IPS-18a (cell line): ENCODE measurements at regions not wholly inside any gene's neighbourhood (a gene's known extent, or its start where the extent isn't known, plus 50 kb on each side); places are given as distances from the start of the nearest gene placed in this dataset.
"Not testable (repeated sequence)": the region's sequence is repeated elsewhere in the genome, so short reads cannot be mapped to it uniquely, and the experiment has no call there.

Source experiments
- H3K27ac ChIP-seq: one replicate; pipeline ENCODE4 v1.5.1; 2013; ENCODE audit warnings: low read length
- H3K27me3 ChIP-seq: one replicate; pipeline ENCODE4 v1.6.1; 2013; ENCODE audit warnings: mild to moderate bottlenecking, low read length; ENCODE audit not compliant: control insufficient read depth, insufficient read depth
- H3K36me3 ChIP-seq: one replicate; pipeline ENCODE4 v1.6.1; 2013; ENCODE audit warnings: low read depth, low read length; ENCODE audit not compliant: control insufficient read depth
- H3K4me1 ChIP-seq: one replicate; pipeline ENCODE4 v1.6.1; 2013; ENCODE audit warnings: low read depth, low read length; ENCODE audit not compliant: control insufficient read depth
- H3K4me3 ChIP-seq: one replicate; pipeline ENCODE4 v1.5.1; 2013; ENCODE audit warnings: low read length
- H3K9ac ChIP-seq: one replicate; pipeline ENCODE4 v1.6.1; 2013; ENCODE audit warnings: mild to moderate bottlenecking, low read length, moderate library complexity
- H3K9me3 ChIP-seq: one replicate; pipeline ENCODE4 v1.6.1; 2013; ENCODE audit warnings: low read depth, low read length; ENCODE audit not compliant: control insufficient read depth

GRCh38 chr10:9339716-9340115 is 1285.2 kb downstream of the GATA3 start:
- Histone ChIP-seq H3K4me1 (peaks cover 3% of the 10 kb centered on the region), H3K27me3 (no peaks in the 10 kb centered on the region), H3K36me3 (no peaks in the 10 kb centered on the region), H3K27ac (no peak overlapping the region), H3K9ac (no peak overlapping the region), H3K4me3 (no peak overlapping the region), H3K9me3 (no peaks in the 10 kb centered on the region)

DNA sequence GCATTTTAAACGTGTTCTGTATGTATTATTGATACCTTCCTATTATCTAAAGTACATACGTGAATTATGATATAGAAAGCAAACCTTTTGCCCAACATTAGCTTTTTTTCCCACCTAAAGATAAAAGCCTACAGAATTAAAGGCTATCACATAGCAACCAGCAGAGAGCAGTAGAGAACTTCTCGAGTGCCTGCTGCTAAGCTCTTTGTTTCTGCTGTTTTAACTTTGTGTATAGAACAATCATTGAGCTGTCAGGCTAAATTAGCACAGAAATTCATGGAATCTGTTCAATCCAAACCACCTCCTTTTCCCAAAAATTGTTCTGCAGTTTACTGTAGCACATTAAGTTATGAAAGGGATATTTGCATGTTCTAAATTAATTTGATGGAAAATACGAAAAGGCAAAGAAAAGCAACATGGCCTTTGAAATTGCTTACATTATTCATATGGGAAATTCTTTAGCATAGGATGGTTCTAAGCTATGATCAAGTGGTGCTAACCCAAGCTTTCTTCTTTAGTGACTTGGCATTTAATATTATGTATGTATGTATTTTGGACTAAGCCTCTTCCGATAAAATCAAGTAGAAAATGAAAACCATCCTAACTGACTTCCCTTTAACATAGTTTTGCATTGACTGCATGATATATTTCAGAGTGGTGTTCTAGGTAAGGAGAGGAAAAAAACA is 1288.5 kb downstream of the GATA3 start:
- Histone ChIP-seq H3K36me3 (no peaks in the 10 kb centered on the region), H3K9me3 (no peaks in the 10 kb centered on the region)

GRCh38 chr10:9347933-9348332 is 1293.4 kb downstream of the GATA3 start:
- not testable (repeated sequence) for H3K27me3 ChIP-seq, H3K9me3 ChIP-seq, H3K4me1 ChIP-seq, H3K4me3 ChIP-seq, H3K27ac ChIP-seq, H3K36me3 ChIP-seq, H3K9ac ChIP-seq

More for the DNA sequence above, 1288.5 kb downstream of the GATA3 start:
- no peak overlapping the region for H3K9ac ChIP-seq
- peaks cover 3% of the 10 kb centered on the region for H3K4me1 ChIP-seq
- H3K27me3 ChIP-seq: no peaks in the 10 kb centered on the region
- no peak overlapping the region for H3K27ac ChIP-seq
- H3K4me3 ChIP-seq: no peak overlapping the region

DNA sequence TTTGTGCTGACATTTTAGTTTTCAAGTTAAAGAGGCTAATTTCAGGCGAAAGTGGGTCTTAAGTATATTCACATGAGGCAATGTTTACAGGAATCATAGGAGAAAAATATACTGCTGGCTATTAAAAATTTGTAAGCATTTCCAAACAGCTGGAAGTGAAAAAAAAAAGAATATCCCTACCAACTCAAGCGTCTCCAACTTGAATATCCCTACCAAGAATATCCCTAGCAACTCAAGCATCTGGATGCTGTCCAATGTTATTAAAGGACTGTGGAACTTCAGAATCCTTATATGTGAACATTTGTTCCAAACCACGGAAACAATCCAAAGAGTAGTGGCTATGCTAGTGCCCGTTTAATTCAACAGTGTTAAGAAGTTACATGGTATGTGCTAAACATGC is 1303.0 kb downstream of the GATA3 start:
- Histone ChIP-seq H3K27me3 (no peaks in the 10 kb centered on the region), H3K4me3 (no peak overlapping the region), H3K9ac (no peak overlapping the region), H3K27ac (no peak overlapping the region), H3K4me1 (no peaks in the 10 kb centered on the region), H3K9me3 (no peaks in the 10 kb centered on the region), H3K36me3 (no peaks in the 10 kb centered on the region)

DNA sequence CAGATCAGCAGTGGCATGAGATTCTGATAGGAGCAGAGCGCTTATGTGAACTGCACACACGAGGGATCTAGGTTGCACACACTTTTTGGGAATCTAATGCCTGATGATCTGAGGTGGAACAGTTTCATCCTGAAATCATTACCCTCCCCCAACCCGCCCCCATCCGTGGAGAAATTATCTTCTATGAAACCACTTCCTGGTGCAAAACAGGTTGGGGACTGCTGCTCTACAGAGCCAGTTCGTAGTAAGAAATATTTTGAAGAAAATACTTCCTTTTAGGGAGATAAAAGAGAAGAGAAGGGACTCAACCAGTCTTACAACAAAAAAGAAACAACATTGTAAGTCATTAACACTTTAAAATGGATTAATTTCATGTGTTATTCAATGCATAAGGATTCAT is 1308.2 kb downstream of the GATA3 start:
- Histone ChIP-seq H3K9me3 (no peaks in the 10 kb centered on the region), H3K27me3 (no peaks in the 10 kb centered on the region)

DNA sequence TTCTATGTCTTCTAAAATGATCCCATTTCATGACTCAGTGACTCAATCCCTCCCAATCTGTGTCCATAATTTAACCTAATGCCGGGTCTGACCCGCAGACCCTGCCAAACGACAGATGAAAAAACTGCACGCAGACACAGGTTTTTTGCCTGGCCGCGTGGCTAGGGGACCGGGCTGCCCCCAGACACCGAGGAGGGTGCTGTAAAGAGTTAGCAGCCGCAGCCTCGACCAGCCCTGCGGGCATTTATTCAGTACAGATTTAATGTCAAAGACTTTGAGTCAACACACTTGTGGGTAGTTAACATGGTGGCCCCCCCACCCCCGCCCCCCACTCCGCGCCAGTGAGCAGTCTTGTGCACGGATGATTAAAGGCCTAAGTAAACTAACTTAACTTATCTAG is 1324.7 kb downstream of the GATA3 start:
- H3K4me3 ChIP-seq: no peak overlapping the region
- no peaks in the 10 kb centered on the region for H3K9me3 ChIP-seq
- H3K36me3 ChIP-seq: no peaks in the 10 kb centered on the region
- H3K27me3 ChIP-seq: no peaks in the 10 kb centered on the region
- H3K4me1 ChIP-seq: no peaks in the 10 kb centered on the region
- H3K27ac ChIP-seq: no peak overlapping the region
- no peak overlapping the region for H3K9ac ChIP-seq

More for the DNA sequence above, 1308.2 kb downstream of the GATA3 start:
- Histone ChIP-seq H3K4me1 (no peaks in the 10 kb centered on the region), H3K9ac (no peak overlapping the region), H3K4me3 (no peak overlapping the region), H3K36me3 (no peaks in the 10 kb centered on the region), H3K27ac (no peak overlapping the region)

- H3K9ac ChIP-seq: no peak overlapping the region
- no peak overlapping the region for H3K27ac ChIP-seq
- H3K36me3 ChIP-seq: no peaks in the 10 kb centered on the region
- no peak overlapping the region for H3K4me3 ChIP-seq
- no peaks in the 10 kb centered on the region for H3K27me3 ChIP-seq
- H3K4me1 ChIP-seq: no peaks in the 10 kb centered on the region
- no peaks in the 10 kb centered on the region for H3K9me3 ChIP-seq
Observed at GRCh38 chr10:9381733-9382532, 1327.4 kb downstream of the GATA3 start.

DNA sequence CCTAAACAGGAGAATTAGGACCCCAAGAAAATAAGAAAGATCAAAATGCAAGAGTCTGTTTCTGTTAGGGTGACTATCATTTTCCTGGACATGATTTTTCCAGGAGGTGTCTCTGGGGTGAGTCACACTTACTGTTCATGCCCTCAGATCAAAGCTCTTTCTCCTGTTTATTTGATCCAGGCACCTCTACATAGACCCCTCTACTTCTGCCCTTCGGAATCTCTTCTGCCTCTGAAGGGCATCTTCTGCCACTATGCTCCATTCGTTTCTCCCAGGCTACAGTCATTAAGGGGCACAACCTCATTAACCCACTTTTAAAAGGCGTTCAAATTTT is 1328.0 kb downstream of the GATA3 start:
- no peak overlapping the region for H3K27ac ChIP-seq
- H3K4me1 ChIP-seq: no peaks in the 10 kb centered on the region
- no peaks in the 10 kb centered on the region for H3K9me3 ChIP-seq
- no peaks in the 10 kb centered on the region for H3K36me3 ChIP-seq
- H3K4me3 ChIP-seq: no peak overlapping the region
- no peaks in the 10 kb centered on the region for H3K27me3 ChIP-seq
- H3K9ac ChIP-seq: no peak overlapping the region

GRCh38 chr10:9390516-9390915 is 1336.0 kb downstream of the GATA3 start:
- no peaks in the 10 kb centered on the region for H3K9me3 ChIP-seq

DNA sequence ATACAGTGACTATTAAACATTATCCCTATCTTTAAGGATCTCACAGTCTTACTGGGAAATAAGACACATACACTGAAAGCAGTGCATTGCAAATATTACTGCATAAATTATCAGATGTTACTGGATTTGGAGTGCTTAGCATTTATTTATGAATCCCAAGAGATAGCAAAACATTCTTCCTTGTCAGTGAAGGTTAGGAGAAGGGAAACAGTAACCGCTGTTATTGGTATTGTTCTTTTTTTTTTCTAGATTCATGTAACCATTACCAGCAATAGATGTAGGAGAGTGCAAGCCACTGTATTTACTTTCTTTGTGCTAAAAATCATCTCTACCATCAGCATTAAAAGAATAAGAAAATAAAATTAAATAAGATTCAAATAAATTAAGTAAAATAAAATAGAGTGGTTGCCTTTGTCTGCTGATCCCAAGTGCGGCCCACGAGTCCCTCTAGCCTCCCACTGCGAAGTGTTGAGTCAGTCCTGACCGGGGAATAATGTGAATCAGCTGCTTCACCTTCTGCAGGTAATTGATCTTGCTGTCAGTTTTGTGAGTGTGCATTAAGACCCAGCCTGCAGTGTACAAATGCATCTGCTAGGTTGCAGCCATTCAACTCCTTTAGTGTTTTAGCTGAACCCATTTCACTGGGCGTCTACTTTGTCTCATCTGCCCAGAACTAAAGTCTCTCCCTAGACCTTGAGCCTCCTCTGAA is 1344.9 kb downstream of the GATA3 start:
- no peaks in the 10 kb centered on the region for H3K27me3 ChIP-seq
- no peak overlapping the region for H3K9ac ChIP-seq
- H3K4me1 ChIP-seq: no peaks in the 10 kb centered on the region
- no peaks in the 10 kb centered on the region for H3K36me3 ChIP-seq
- no peak overlapping the region for H3K4me3 ChIP-seq
- no peak overlapping the region for H3K27ac ChIP-seq
- no peaks in the 10 kb centered on the region for H3K9me3 ChIP-seq

More at GRCh38 chr10:9390516-9390915, 1336.0 kb downstream of the GATA3 start:
- Histone ChIP-seq H3K27me3 (no peaks in the 10 kb centered on the region), H3K36me3 (no peaks in the 10 kb centered on the region), H3K9ac (no peak overlapping the region), H3K4me1 (no peaks in the 10 kb centered on the region), H3K4me3 (no peak overlapping the region), H3K27ac (no peak overlapping the region)

DNA sequence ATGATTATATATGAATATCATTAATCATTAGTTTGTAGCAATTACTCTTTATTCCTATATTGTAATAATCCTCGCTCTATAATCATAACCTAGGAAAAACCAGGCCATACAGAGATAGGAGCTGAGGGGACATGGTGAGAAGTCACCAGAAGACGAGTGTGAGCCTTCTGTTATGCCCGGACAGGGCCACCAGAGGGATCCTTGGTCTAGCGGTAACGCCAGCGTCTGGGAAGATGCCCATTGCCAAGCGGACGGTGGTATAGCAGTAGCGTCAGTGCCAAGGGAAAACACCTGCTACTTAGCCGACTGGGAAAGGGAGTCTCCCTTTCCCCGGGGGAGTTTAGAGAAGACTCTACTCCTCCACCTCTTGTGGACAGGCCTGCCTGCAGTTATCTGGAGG is 1347.6 kb downstream of the GATA3 start:
- H3K9ac ChIP-seq, H3K4me1 ChIP-seq, H3K4me3 ChIP-seq, H3K36me3 ChIP-seq, H3K27ac ChIP-seq, H3K9me3 ChIP-seq, H3K27me3 ChIP-seq: not testable (repeated sequence)
